ELR (cell line): ENCODE measurements at regions not wholly inside any gene's neighbourhood (a gene's known extent, or its start where the extent isn't known, plus 50 kb on each side); places are given as distances from the start of the nearest gene placed in this dataset.
"Not testable (repeated sequence)": the region's sequence is repeated elsewhere in the genome, so short reads cannot be mapped to it uniquely, and the experiment has no call there.

ENCODE experiments used
- DNase-seq: peaks from one replicate; pipeline ENCODE4 v3.0.0-alpha.2; 2015; ENCODE audit warnings: low read depth

- DNase-seq, result no peak
These were observed 180.6 kb downstream of the FAM43A start for GRCh38 chr3:194866236-194866635.

DNA sequence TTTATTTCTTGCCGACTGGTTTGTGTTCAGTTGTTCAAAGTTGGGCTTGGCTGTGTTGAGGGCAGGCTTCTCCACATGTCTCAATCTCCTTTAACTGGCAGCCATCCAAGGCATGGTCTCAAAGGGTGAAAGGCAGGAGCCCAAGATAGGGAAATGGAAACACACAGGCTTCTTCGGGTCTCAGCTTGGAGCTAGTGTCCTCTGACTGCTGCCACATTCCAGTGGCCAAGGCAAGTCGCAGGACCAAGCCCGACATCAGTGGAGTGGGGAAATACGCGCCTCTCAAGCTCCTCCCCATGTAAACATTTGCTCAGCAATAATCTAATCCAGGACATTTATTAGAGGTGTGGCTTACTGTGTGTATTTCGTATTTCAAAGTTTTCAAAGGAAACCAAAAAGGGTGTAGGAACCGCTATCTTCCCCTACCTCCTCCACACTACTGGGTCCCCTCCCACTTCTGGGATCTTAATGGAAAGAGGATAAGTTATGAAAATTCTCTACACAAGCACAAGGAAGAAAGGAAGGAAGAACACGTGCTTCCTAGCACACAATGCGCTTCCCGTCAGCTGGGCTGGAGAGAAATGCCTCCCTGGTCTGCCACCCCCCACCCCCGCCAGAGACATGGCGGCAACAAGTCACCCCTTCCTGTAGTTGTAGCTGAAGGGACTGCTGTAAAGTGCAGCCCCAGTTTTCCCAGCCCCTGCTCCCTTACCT lies 181.7 kb downstream of the FAM43A start:
- DNase-seq, result no peak

GRCh38 chr3:194868831-194869230 lies 183.1 kb downstream of the FAM43A start:
- no peak for DNase-seq

- DNase-seq, result peak; percentile 91
These were observed 183.9 kb downstream of the FAM43A start for GRCh38 chr3:194869482-194870169.

DNA sequence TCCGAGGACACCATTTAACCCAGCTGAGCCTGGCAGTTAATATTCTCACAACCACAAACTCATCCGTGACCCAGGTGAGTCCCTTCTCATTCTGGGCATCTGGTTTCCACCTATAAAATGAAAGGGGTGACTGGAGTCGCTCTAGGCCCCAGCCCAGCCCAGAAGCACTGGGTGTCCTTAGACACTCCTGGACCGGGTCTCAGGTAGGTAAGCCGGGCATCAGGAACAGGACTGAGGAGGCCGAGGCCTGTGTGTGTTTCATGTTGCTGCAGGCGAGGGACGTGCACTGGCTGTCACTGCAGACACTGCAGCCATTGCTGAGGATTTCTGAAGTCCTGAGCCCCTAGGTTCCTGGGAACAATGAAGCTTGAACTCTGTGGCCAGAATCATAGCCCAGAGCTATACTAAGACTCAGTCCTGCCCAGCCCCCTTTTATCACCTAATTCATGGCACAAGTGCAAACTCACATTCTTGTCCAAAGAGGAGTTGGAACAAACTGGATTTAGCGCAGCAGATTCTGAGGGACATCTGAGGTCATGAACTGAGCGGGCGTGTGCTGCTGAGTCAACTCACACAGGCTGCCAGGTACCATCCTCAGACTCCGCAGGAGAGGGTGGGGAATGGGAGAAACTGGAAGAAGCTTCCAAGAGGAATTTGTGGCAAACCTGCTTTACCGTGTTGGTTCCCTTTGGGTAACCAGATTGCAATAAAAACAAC lies 184.9 kb downstream of the FAM43A start:
- DNase-seq, result peak; percentile 65

GRCh38 chr3:194871143-194871863 lies 185.6 kb downstream of the FAM43A start:
- peak; percentile 88 for DNase-seq

DNA sequence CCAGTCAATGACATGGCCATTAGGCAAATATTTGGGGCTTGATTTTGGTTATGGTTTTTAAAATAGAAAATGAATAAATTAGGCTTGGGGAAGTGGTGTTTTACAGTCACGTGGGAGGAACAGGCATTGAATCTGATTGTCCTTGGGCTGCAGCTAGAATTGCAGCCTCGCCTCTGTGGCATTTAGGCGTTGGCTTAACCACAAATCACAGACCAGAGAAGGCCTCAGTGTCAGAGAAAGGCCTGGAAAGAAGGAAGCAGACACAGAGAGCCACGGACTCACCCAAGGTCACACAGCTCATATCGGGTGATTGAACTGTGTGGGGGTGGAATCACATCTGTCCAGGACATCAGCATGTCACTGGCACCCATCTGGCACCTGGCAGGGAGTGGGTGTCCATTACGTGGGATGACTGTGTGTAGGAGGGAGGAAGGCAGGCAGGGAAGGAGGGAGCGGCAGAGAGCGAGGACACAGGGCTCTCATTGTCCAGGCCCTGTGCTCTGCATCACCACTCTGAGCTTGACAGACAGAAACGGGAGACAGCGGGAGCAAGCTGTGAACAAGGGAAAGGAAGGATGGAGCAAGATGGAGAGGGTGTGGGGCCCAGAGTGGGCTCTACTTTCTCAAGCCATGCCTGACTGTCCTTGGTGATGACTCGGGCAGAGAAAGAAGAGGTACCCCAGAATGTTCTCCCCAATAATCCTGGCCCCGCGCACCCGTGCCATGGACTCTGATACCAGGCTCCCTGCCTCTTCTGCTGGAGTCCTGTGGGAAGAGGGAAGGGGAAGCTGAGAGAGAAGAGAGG lies 186.4 kb downstream of the FAM43A start:
- peak; percentile 52 for DNase-seq

GRCh38 chr3:194872669-194872977 lies 186.9 kb downstream of the FAM43A start:
- peak; percentile 59 for DNase-seq

DNA sequence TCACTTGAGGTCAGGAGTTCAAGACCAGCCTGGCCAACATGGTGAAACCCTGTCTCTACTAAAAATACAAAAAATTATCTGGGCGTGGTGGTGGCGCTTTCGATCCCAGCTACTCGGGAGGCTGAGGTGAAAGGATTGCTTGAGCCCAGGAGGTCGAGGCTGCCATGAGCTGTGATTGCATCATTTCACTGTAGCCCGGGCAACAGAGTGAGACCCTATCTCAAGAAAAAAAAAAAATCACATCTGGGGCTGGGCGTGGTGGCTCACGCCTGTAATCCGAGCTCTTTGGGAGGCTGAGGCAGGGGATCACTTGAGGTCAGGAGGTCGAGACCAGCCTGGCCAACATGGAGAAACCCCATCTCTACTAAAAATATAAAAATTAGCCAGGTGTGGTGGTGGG lies 187.8 kb downstream of the FAM43A start:
- not testable (repeated sequence) for DNase-seq

DNA sequence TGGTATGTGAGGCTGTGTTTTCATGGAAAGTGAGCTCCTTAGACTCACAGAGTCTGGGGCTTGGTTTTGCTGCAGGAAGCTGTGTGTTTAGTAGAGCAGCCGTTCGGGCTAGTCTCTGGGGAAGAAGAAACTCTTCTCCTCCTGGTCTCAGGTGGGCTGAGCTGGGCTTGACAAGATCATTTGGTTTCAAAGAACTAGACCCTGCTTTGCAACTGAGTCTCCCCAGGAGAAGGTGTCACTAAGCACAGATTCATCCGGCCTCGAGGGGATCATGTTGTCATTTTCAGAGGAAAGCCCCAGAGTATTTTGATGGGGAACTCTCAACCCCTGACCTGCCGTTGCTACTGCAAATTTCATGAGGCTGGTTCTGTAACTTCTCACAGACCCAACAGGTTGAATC lies 188.5 kb downstream of the FAM43A start:
- no peak for DNase-seq

- no peak for DNase-seq
These were observed 189.1 kb downstream of the FAM43A start for GRCh38 chr3:194874783-194875182.

GRCh38 chr3:194875581-194876402 lies 190.1 kb downstream of the FAM43A start:
- no peak for DNase-seq

- no peak for DNase-seq
These were observed 190.9 kb downstream of the FAM43A start for GRCh38 chr3:194876403-194877095.

- DNase-seq, result no peak
These were observed 191.8 kb downstream of the FAM43A start for GRCh38 chr3:194877291-194878119.

- DNase-seq, result no peak
These were observed 193.6 kb downstream of the FAM43A start for GRCh38 chr3:194879126-194879877.

DNA sequence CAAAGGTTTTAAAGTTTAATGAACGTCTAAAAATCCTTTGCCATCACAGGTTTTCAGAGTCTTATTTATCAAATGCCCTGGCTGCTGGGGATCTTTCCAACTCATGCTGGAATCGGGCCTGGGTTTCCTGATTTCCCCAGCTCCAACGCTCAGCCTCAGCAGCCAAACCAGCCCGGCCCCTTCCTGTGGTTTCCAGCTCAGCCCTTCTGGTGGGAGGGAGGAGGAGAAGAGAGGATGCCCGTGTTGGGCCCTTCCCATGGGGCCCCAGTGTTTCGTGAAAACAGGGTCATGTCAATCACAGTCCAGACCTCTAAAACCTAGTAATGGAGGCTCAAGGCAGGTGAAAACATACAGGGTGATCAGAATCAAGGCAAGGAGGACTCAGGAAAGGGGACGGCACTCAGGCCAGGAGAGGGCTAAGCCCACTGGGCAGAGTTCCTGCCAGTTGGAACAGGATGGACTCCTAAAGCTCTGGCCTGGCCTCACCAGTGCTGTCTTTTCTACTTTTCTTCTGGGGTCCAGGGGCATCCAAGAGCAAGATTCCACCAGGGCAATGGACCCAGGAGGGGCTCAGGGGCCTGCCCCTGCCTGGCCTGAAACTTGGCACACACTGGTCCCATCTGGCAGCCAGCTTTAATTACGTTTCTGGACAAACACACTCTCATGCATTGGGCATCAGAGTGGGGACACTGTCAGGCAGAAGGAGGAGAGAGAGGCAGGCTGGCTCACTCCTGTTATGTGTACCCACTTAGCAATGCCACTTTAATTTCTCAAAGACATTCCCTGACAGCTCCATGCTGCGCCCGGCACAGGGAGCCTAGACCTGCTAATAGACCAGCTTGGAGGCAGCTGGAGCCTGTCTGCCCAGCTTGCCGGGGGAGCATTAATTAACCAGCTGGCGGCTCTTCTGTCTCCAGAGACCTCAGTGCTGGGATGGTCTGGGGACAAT lies 194.6 kb downstream of the FAM43A start:
- DNase-seq, result no peak
